ENCODE measurements at regions not wholly inside any gene's neighbourhood (a gene's known extent, or its start where the extent isn't known, plus 50 kb on each side); places are given as distances from the start of the nearest gene placed in this dataset.
"Not testable (repeated sequence)": the region's sequence is repeated elsewhere in the genome, so short reads cannot be mapped to it uniquely, and the experiment has no call there.

- TF ChIP-seq POLR2AphosphoS5 (IDR thresholded peaks at IDR 0.05) (no peak), CTCF (IDR thresholded peaks at IDR 0.05) (no peak), POLR2A (IDR thresholded peaks at IDR 0.05) (no peak)
- no peaks in the 10 kb centered on the region for H3K27me3 ChIP-seq (replicated peaks; ENCODE audit: insufficient read depth)
- intact Hi-C loops (cut with DNase I): no loop called here
- H3K9me3 ChIP-seq: no peaks in the 10 kb centered on the region
- H3K36me3 ChIP-seq: no peaks in the 10 kb centered on the region
- no peaks in the 10 kb centered on the region for H3K4me1 ChIP-seq (replicated peaks)
- DNase-seq (ENCODE audit: low spot score): no peak
- H3K4me3 ChIP-seq: no peak overlapping the region
- H3K27ac ChIP-seq: no peak overlapping the region
- 73% methylated on average over 4 of the region's 4 CpGs for WGBS
These were observed 646.7 kb upstream of the DEFB115 start for GRCh38 chr20:30610751-30611150.

- Histone ChIP-seq H3K4me3 (no peak overlapping the region), H3K36me3 (no peaks in the 10 kb centered on the region), H3K27ac (no peak overlapping the region), H3K9me3 (no peaks in the 10 kb centered on the region), H3K4me1 (replicated peaks) (no peaks in the 10 kb centered on the region), H3K27me3 (replicated peaks; ENCODE audit: insufficient read depth) (no peaks in the 10 kb centered on the region)
- intact Hi-C loops (cut with DNase I): no loop called here
- TF ChIP-seq POLR2AphosphoS5 (IDR thresholded peaks at IDR 0.05) (no peak), POLR2A (IDR thresholded peaks at IDR 0.05) (no peak), CTCF (IDR thresholded peaks at IDR 0.05) (no peak)
- no peak for DNase-seq (ENCODE audit: low spot score)
- WGBS: 37% methylated on average over 15 of the region's 15 CpGs
These were observed 646.1 kb upstream of the DEFB115 start for GRCh38 chr20:30611239-30611984.

- intact Hi-C loops (cut with DNase I): no loop called here
- Histone ChIP-seq H3K27me3 (replicated peaks; ENCODE audit: insufficient read depth) (no peaks in the 10 kb centered on the region), H3K27ac (no peak overlapping the region), H3K4me3 (no peak overlapping the region), H3K9me3 (no peaks in the 10 kb centered on the region), H3K4me1 (replicated peaks) (no peaks in the 10 kb centered on the region), H3K36me3 (no peaks in the 10 kb centered on the region)
- TF ChIP-seq POLR2AphosphoS5 (IDR thresholded peaks at IDR 0.05): no peak
- no peak for DNase-seq (ENCODE audit: low spot score)
- WGBS: 80% methylated on average over 1 of the region's 1 CpG
These were observed 645.1 kb upstream of the DEFB115 start for GRCh38 chr20:30612344-30612743.

- H3K4me1 ChIP-seq (replicated peaks); H3K27me3 ChIP-seq (replicated peaks; ENCODE audit: insufficient read depth); H3K36me3 ChIP-seq; H3K9me3 ChIP-seq; H3K27ac ChIP-seq; intact Hi-C loops (cut with DNase I); DNase-seq (ENCODE audit: low spot score); H3K4me3 ChIP-seq: not testable (repeated sequence)
- WGBS: 94% methylated on average over 4 of the region's 4 CpGs
These were observed 636.1 kb upstream of the DEFB115 start for GRCh38 chr20:30621346-30621745.

- whole genome bisulfite sequencing: 83% methylated on average over 3 of the region's 3 CpGs
- H3K27ac ChIP-seq; H3K4me3 ChIP-seq; DNase-seq (ENCODE audit: low spot score); H3K9me3 ChIP-seq; H3K4me1 ChIP-seq (replicated peaks); H3K36me3 ChIP-seq; H3K27me3 ChIP-seq (replicated peaks; ENCODE audit: insufficient read depth); intact Hi-C loops (cut with DNase I): not testable (repeated sequence)
These were observed 633.2 kb upstream of the DEFB115 start for GRCh38 chr20:30624310-30624709.

GRCh38 chr20:30629376-30629775 lies 628.1 kb upstream of the DEFB115 start:
- H3K27ac ChIP-seq; H3K9me3 ChIP-seq; H3K27me3 ChIP-seq (replicated peaks; ENCODE audit: insufficient read depth); DNase-seq (ENCODE audit: low spot score); intact Hi-C loops (cut with DNase I); H3K36me3 ChIP-seq; H3K4me3 ChIP-seq; H3K4me1 ChIP-seq (replicated peaks): not testable (repeated sequence)
- WGBS: 81% methylated on average over 7 of the region's 7 CpGs

GRCh38 chr20:30630761-30631160 lies 626.7 kb upstream of the DEFB115 start:
- Histone ChIP-seq H3K27me3 (replicated peaks; ENCODE audit: insufficient read depth) (no peaks in the 10 kb centered on the region), H3K27ac (no peak overlapping the region), H3K36me3 (no peaks in the 10 kb centered on the region), H3K9me3 (no peaks in the 10 kb centered on the region), H3K4me3 (no peak overlapping the region), H3K4me1 (replicated peaks) (no peaks in the 10 kb centered on the region)
- no peak for DNase-seq (ENCODE audit: low spot score)
- TF ChIP-seq CTCF (IDR thresholded peaks at IDR 0.05) (no peak), POLR2A (IDR thresholded peaks at IDR 0.05) (no peak), POLR2AphosphoS5 (IDR thresholded peaks at IDR 0.05) (no peak)
- intact Hi-C loops (cut with DNase I): no loop called here
- 74% methylated on average over 3 of the region's 3 CpGs for WGBS

- H3K4me3 ChIP-seq; H3K27ac ChIP-seq; intact Hi-C loops (cut with DNase I); H3K4me1 ChIP-seq (replicated peaks); H3K9me3 ChIP-seq; H3K27me3 ChIP-seq (replicated peaks; ENCODE audit: insufficient read depth); DNase-seq (ENCODE audit: low spot score); H3K36me3 ChIP-seq: not testable (repeated sequence)
- 61% methylated on average over 4 of the region's 4 CpGs for WGBS
These were observed 626.1 kb upstream of the DEFB115 start for GRCh38 chr20:30631261-30631789.

- WGBS: 70% methylated on average over 1 of the region's 1 CpG
- DNase-seq (ENCODE audit: low spot score); H3K27ac ChIP-seq; intact Hi-C loops (cut with DNase I); H3K36me3 ChIP-seq; H3K9me3 ChIP-seq; H3K27me3 ChIP-seq (replicated peaks; ENCODE audit: insufficient read depth); H3K4me1 ChIP-seq (replicated peaks); H3K4me3 ChIP-seq: not testable (repeated sequence)
These were observed 624.7 kb upstream of the DEFB115 start for GRCh38 chr20:30632773-30633172.
